ENCODE measurements at regions not wholly inside any gene's neighbourhood (a gene's known extent, or its start where the extent isn't known, plus 50 kb on each side); places are given as distances from the start of the nearest gene placed in this dataset.

GRCh38 chr2:16817305-16818202 is 151.9 kb upstream of the CYRIA start:
- H3K4me3 ChIP-seq (ENCODE audit: low read length): no peak overlapping the region
- DNase-seq (ENCODE audit: low read depth): no peak
- TF ChIP-seq CTCF (IDR thresholded peaks at IDR 0.05; ENCODE audit: insufficient read depth, low read depth, low read length, missing control alignments): no peak

DNA sequence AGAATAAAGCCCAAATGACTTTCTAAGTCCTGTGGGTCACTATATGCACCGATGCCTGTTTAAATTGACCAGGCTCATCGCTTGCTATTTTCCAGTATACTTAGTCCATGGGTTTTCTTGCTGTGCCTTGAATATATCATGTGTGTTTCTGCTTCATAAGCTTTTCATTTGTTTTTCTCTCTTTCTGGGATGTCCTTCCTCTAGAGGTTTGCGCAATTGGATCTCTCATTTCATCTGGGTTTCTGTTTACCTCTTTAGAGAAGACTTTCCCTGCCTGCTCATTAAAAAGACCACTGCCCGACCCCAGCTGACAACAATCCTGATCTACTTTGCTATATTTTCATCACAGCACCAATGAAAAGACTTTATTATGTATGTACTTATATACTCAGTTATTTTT is 150.9 kb upstream of the CYRIA start:
- TF ChIP-seq CTCF (IDR thresholded peaks at IDR 0.05; ENCODE audit: insufficient read depth, low read depth, low read length, missing control alignments): no peak
- no peak for DNase-seq (ENCODE audit: low read depth)
- H3K4me3 ChIP-seq (ENCODE audit: low read length): no peak overlapping the region

- H3K4me3 ChIP-seq (ENCODE audit: low read length): no peak overlapping the region
- TF ChIP-seq CTCF (IDR thresholded peaks at IDR 0.05; ENCODE audit: insufficient read depth, low read depth, low read length, missing control alignments): no peak
- DNase-seq (ENCODE audit: low read depth): no peak
Observed at GRCh38 chr2:16816016-16816415, 150.4 kb upstream of the CYRIA start.

- TF ChIP-seq CTCF (IDR thresholded peaks at IDR 0.05; ENCODE audit: insufficient read depth, low read depth, low read length, missing control alignments): no peak
- DNase-seq (ENCODE audit: low read depth): no peak
- no peak overlapping the region for H3K4me3 ChIP-seq (ENCODE audit: low read length)
Observed at GRCh38 chr2:16813593-16813992, 148.0 kb upstream of the CYRIA start.

DNA sequence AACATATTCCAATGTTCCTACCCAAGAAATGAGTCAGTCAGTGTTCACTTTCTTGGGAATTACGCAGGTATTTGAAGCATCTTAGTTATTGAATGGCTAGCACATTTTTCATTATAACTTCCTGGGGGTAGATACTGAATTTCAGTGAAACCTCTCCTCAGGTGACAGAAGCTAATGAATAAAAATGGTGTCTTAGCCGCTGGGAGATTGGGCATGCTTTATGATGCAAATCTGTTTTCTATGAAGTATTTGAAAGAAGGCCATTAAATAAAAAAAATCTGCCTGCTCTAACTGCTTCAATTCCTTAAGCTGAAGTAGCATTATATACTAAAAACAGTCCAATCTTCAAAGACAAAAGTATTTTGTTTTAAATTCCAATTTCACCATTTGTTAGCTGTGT is 132.8 kb upstream of the CYRIA start:
- TF ChIP-seq CTCF (IDR thresholded peaks at IDR 0.05; ENCODE audit: insufficient read depth, low read depth, low read length, missing control alignments): no peak
- H3K4me3 ChIP-seq (ENCODE audit: low read length): no peak overlapping the region
- DNase-seq (ENCODE audit: low read depth): no peak

GRCh38 chr2:16791496-16791895 is 125.9 kb upstream of the CYRIA start:
- TF ChIP-seq CTCF (IDR thresholded peaks at IDR 0.05; ENCODE audit: insufficient read depth, low read depth, low read length, missing control alignments): no peak
- DNase-seq (ENCODE audit: low read depth): peak; percentile 56
- no peak overlapping the region for H3K4me3 ChIP-seq (ENCODE audit: low read length)

DNA sequence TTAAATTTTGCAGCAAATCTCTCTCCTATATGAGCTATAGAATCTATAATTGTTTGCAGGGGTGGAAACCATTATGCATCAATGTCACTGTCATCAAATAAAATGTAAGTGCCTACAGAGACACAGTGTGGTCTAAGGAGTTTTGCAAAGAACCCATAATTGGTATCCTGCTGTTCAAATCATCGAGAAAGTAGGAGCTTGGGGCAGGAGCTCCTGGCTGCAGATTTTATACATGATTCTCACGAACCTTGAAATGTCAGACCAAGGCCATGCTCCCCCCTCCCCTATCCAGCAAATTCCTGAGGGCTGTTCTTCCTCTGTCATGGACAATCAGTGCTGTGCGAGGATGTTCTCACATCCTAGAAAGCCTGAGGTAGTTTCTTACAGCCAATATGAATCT is 119.5 kb upstream of the CYRIA start:
- TF ChIP-seq CTCF (IDR thresholded peaks at IDR 0.05; ENCODE audit: insufficient read depth, low read depth, low read length, missing control alignments): no peak
- no peak for DNase-seq (ENCODE audit: low read depth)
- no peak overlapping the region for H3K4me3 ChIP-seq (ENCODE audit: low read length)
